ENCODE measurements at regions not wholly inside any gene's neighbourhood (a gene's known extent, or its start where the extent isn't known, plus 50 kb on each side); places are given as distances from the start of the nearest gene placed in this dataset.

DNA sequence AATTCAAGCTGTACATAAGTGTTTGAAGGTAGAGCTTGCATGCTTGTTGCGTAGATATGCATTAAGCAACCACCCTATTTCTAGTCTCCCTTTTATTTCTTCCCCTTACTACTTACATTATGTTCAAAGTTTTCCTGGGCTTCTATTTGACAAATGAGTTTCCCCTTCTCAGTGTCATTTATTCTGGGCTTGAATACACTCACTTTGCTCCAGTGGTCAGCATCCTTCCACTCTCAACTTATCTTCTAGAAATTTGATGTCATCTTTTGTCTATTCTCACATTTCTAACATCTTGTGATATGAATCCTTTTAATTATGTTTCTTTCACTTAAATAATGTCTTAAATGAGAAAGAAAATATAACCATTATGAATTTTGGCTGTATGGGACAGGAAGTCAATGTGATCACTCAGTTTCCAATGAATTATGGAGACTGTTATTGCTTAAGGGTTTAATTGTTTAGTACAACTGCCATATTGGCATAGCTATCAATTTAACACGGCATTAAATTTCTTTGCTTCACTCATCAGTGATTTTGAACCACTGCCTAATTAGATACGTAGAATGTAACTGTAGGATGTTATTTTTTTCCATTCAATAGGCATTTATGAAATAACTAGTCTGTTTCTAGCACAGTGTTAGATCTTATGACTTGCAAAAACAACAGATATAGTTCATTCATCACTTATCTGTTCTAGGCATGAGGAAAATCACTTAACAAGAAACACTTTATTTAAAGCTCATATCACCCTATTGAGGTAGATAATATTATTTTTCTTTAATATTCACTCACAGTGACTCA, 105.5 kb upstream of the CDH12 start:
- TF ChIP-seq, protein P1, sequence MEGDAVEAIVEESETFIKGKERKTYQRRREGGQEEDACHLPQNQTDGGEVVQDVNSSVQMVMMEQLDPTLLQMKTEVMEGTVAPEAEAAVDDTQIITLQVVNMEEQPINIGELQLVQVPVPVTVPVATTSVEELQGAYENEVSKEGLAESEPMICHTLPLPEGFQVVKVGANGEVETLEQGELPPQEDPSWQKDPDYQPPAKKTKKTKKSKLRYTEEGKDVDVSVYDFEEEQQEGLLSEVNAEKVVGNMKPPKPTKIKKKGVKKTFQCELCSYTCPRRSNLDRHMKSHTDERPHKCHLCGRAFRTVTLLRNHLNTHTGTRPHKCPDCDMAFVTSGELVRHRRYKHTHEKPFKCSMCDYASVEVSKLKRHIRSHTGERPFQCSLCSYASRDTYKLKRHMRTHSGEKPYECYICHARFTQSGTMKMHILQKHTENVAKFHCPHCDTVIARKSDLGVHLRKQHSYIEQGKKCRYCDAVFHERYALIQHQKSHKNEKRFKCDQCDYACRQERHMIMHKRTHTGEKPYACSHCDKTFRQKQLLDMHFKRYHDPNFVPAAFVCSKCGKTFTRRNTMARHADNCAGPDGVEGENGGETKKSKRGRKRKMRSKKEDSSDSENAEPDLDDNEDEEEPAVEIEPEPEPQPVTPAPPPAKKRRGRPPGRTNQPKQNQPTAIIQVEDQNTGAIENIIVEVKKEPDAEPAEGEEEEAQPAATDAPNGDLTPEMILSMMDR (IDR thresholded peaks at IDR 0.05; ENCODE audit: poor library complexity): no peak
- TF ChIP-seq EZH2 (IDR thresholded peaks at IDR 0.05; ENCODE audit: borderline replicate concordance): no peak
- TF ChIP-seq EZH2phosphoT487 (IDR thresholded peaks at IDR 0.05; ENCODE audit: low read depth, severe bottlenecking, unreplicated experiment): no peak
- no peak overlapping the region for H3K27ac ChIP-seq
- H3K4me2 ChIP-seq: no peak overlapping the region
- H3K27me3 ChIP-seq: no peaks in the 10 kb centered on the region
- no peak overlapping the region for H3K4me3 ChIP-seq
- no peaks in the 10 kb centered on the region for H4K20me1 ChIP-seq (ENCODE audit: insufficient read depth, poor library complexity, severe bottlenecking)
- H3K36me3 ChIP-seq (replicated peaks; ENCODE audit: insufficient read depth, low read depth): no peaks in the 10 kb centered on the region
- 91% methylated on average over 3 of the region's 3 CpGs for WGBS (ENCODE audit: low lambda C conversion rate, missing lambda C conversion rate)
- no peaks in the 10 kb centered on the region for H3K9me3 ChIP-seq (ENCODE audit: low read depth)
- no peaks in the 10 kb centered on the region for H3K9me2 ChIP-seq (replicated peaks; ENCODE audit: insufficient read depth)
- H3K4me1 ChIP-seq (ENCODE audit: insufficient read depth): no peaks in the 10 kb centered on the region
- DNase-seq (ENCODE audit: low spot score): no peak
- no peak overlapping the region for H2AFZ ChIP-seq
- no peaks in the 10 kb centered on the region for H3K79me2 ChIP-seq

DNA sequence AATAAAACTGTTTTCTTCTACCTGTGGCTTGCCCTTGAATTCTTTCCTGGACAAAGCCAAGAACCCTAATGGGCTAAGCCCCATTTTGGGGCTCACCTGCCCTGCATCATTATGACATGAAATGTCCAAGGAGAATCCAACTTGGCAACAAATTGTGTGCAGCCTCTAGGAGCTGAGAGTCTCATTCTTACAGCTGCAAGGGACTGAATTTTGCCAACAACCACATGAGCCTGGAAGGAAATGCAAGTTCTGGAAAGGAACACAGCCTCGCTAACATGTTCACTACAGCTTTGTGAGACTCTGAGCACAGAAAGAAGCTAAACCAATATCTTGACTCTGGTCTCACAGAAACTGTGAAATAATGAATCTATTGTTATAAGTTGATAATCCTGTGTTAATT, 94.8 kb upstream of the CDH12 start:
- Histone ChIP-seq H3K27ac (no peak overlapping the region), H2AFZ (no peak overlapping the region), H3K4me1 (ENCODE audit: insufficient read depth) (no peaks in the 10 kb centered on the region), H3K9me3 (ENCODE audit: low read depth) (no peaks in the 10 kb centered on the region), H3K36me3 (replicated peaks; ENCODE audit: insufficient read depth, low read depth) (no peaks in the 10 kb centered on the region), H3K27me3 (no peaks in the 10 kb centered on the region), H3K9me2 (replicated peaks; ENCODE audit: insufficient read depth) (no peaks in the 10 kb centered on the region), H3K4me2 (no peak overlapping the region), H4K20me1 (ENCODE audit: insufficient read depth, poor library complexity, severe bottlenecking) (no peaks in the 10 kb centered on the region), H3K4me3 (no peak overlapping the region), H3K79me2 (no peaks in the 10 kb centered on the region)
- TF ChIP-seq, protein P1 (IDR thresholded peaks at IDR 0.05; ENCODE audit: poor library complexity): no peak
- TF ChIP-seq EZH2 (IDR thresholded peaks at IDR 0.05; ENCODE audit: borderline replicate concordance) (no peak), EZH2phosphoT487 (IDR thresholded peaks at IDR 0.05; ENCODE audit: low read depth, severe bottlenecking, unreplicated experiment) (no peak)
- WGBS (ENCODE audit: low lambda C conversion rate, missing lambda C conversion rate): 100% methylated on average over 1 of the region's 1 CpG
- no peak for DNase-seq (ENCODE audit: low spot score)

GRCh38 chr5:22938362-22938761, 85.2 kb upstream of the CDH12 start:
- no peaks in the 10 kb centered on the region for H3K4me1 ChIP-seq (ENCODE audit: insufficient read depth)
- TF ChIP-seq, protein P1 (IDR thresholded peaks at IDR 0.05; ENCODE audit: poor library complexity): no peak
- no peak for TF ChIP-seq EZH2 (IDR thresholded peaks at IDR 0.05; ENCODE audit: borderline replicate concordance)
- TF ChIP-seq EZH2phosphoT487 (IDR thresholded peaks at IDR 0.05; ENCODE audit: low read depth, severe bottlenecking, unreplicated experiment): no peak
- H3K79me2 ChIP-seq: no peaks in the 10 kb centered on the region
- H3K4me2 ChIP-seq: no peak overlapping the region
- 92% methylated on average over 4 of the region's 4 CpGs for WGBS (ENCODE audit: low lambda C conversion rate, missing lambda C conversion rate)
- H4K20me1 ChIP-seq (ENCODE audit: insufficient read depth, poor library complexity, severe bottlenecking): no peaks in the 10 kb centered on the region
- no peaks in the 10 kb centered on the region for H3K27me3 ChIP-seq
- no peaks in the 10 kb centered on the region for H3K9me2 ChIP-seq (replicated peaks; ENCODE audit: insufficient read depth)
- no peak overlapping the region for H3K4me3 ChIP-seq
- DNase-seq (ENCODE audit: low spot score): no peak
- H3K36me3 ChIP-seq (replicated peaks; ENCODE audit: insufficient read depth, low read depth): no peaks in the 10 kb centered on the region
- H3K27ac ChIP-seq: no peak overlapping the region
- no peak overlapping the region for H2AFZ ChIP-seq
- H3K9me3 ChIP-seq (ENCODE audit: low read depth): no peaks in the 10 kb centered on the region

Data from hepatocyte (in vitro differentiated cells).